Left cardiac atrium (tissue), 4 donors: ENCODE measurements at regions not wholly inside any gene's neighbourhood (a gene's known extent, or its start where the extent isn't known, plus 50 kb on each side); places are given as distances from the start of the nearest gene placed in this dataset.

Source experiments
- ATAC-seq, 2 donors: fragments of 200-7000 bp; cut with Tn5 transposase; one replicate each; pipeline ENCODE4 v1.9.1; 2020; ENCODE audit warnings: mild to moderate bottlenecking in 2 of 2, moderate library complexity in 2 of 2
- DNase-seq: peaks from one replicate; pipeline ENCODE4 v3.0.0-alpha.2; 2020
- intact Hi-C, 2 donors: fragments of 100-400 bp; cut with DNase I; formaldehyde crosslinking; loops; one replicate each; pipeline versions ENCODE4 v1.14.1 to v1.15.1; 2022 to 2023
- donor health status: DM: no; HTN: yes; CAD: no.
- donor health status: DM: no; HTN: yes; CAD: no; lungs with severe emphysema.
- donor health status: DM: yes; HTN: yes; CAD: no.
- donor health status: Dilated cardiomyopathy.

DNA sequence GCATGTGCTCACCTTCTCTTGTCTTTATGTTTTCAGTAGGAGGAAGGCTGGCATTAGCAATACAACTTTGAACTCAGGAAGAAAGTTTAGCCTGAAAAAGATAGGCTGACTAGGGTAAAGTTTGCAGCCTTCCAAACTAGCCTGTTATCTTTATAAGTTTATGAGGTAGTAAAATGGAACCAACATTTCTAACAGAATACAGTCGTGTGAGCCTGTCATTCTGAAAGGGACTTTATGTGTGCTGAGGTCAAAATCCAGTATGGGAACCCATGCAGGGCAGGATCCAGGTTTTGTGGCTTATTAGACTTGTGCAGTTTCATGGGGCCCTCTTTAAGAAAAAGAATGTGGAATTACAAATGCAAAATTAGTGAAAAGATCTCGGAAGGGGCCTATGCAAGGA, 201.0 kb upstream of the PRPS1L1 start:
- intact Hi-C loops: loop anchor here in 1 of 2 donors (5.0 kb wide), 1 partner anchor 66 kb away; no protein-coding TSS in a partner anchor
- no peak for ATAC-seq
- DNase-seq: no peak

DNA sequence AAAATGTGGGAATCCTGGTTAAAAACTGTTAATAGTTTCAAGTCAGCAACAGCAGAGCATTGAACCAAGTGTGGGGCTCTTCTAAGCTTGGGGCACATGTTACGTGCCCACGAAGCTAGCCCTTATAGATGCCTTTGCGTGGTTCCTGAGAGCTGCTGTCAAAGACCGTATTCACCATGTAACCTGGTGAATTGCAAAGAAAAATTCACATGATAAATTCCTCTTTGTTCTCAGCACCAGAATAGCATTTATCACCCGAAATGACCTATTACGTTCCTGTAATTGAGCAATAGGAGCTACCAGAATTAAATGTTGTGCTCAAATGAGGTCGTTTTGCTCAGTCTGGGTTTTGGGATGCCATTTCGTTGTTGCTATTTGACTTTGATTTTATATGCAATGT, 202.6 kb upstream of the PRPS1L1 start:
- no peak for ATAC-seq
- intact Hi-C loops: no loop called here

DNA sequence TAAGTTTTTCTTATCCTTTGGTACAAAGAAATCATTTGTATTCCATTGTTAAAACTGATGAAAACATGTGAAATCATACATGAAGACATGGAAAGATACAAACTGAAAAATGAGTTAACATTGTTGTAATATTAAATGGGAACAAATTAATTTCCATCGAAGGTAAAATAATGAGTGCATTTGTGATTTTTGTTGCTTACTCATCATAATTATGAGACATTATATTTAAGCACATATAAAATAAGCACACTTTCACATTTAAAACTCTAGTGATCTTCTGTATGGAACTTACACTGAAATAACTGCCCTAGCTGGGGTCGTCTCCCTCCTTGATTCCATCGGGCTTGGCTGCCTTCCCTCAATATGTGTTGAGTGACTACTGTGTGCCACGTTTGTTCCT, 204.2 kb upstream of the PRPS1L1 start:
- DNase-seq: no peak
- no peak for ATAC-seq
- intact Hi-C loops: no loop called here

More for the DNA sequence above, 202.6 kb upstream of the PRPS1L1 start:
- DNase-seq: no peak

DNA sequence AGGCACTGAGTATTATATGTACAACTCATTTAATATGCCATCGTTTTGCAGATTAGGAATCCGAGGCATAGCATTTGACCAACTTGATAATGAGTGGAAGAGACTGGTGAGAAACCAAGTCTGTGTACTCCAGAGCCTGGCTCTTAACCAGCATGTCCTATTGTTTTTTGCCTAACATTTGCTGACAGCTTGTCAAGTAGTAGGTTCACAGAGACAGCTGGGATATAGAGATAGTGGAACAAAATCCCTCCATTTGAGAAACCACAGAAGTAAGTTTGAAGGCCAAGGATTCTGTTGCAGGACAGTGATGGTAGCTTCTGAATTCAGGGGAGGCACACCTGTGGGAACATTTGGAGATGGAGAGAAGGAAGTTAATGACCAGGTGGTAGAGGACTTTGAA, 206.9 kb upstream of the PRPS1L1 start:
- ATAC-seq (no peak), DNase-seq (no peak)
- intact Hi-C loops: no loop called here

DNA sequence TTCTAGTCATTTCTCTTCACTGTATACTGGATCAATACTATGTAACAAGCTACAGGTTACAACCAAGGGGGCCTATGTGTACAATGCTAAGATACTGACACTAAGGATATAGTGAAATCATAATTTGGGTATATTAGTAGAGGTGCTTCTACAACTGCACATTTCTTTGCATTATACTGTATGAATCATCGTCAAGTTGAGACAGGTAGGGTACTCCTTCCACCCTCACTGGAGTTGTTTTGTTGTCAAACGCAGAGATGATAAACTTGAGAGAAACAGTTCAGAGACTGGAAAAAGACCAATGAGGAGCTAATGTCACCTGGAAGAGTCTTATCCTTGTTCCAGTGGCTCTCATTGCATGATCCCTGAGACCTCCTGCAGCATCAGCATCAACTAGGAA, 208.2 kb upstream of the PRPS1L1 start:
- ATAC-seq: no peak
- intact Hi-C loops: no loop called here
- DNase-seq: no peak

DNA sequence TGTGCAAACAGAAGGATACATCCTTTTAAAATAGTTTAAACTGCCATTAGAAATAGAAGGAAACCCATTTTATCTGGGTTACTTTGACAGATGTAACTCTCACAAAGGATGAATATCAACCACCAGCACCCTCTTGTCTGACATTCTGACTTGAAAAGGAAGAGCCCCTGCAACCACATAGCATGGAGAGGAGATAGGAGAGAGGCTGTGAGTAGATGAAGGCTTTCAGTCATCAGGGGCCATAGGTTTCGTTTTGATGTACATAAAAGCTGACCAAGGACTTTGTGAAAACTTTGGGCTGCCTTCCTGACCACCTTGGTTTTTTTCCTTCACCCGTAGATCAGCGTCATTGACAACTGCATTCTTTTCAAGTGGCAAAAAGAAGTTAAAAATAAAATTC, 211.6 kb upstream of the PRPS1L1 start:
- intact Hi-C loops: no loop called here

DNA sequence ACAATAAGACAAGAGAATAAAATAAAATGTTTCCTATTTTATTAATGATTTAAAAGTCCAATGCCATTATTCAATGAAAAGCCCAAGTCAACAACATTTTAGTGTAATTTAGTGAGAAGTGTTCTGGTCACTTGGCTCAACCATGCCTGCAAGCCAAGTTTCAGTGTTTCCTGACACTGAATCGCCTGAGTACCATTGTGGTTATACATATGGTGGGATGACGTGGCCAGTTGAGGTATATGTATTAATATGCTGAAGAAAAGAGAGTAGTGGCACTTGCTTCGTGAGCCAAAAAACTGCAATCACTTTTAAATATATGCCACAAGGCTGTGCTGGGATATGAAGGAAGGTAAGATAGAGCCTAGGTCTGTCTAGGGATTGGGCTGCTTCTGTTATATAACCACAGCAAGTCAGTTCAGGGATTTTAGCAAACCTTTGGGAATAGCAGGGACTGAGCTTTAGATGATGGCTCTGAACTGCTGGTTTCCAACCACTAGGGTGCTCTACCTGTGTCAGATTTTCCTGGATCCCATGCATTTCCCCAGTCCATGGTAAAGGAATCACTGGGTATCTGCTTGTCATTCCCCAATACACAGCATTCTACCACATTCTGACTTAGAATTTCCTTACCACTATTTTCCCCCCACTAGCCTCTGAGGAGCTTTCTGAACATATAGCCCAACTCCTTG, 214.0 kb upstream of the PRPS1L1 start:
- no peak for ATAC-seq
- intact Hi-C loops: no loop called here
- no peak for DNase-seq

More for the DNA sequence above, 211.6 kb upstream of the PRPS1L1 start:
- no peak for DNase-seq
- ATAC-seq: no peak

DNA sequence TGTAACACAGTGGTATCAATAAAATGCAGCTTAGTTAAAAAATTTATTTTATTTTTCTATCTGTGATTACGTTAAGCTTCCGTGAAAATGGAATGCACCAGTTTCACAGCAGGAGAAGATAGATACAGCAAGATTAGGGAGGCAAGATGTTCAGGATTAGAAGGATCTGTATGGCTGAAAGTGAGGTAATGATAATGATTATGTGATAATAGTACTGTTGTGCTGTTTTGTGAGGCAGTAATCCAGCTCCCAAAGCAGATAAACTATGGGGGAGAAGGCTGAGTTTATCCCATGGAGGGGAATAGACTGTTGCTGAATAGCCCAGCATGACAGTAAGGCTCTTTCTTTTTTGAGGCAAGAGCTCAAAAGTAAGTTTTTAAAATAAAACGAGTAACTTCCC, 216.1 kb upstream of the PRPS1L1 start:
- ATAC-seq (no peak), DNase-seq (no peak)
- intact Hi-C loops: no loop called here

DNA sequence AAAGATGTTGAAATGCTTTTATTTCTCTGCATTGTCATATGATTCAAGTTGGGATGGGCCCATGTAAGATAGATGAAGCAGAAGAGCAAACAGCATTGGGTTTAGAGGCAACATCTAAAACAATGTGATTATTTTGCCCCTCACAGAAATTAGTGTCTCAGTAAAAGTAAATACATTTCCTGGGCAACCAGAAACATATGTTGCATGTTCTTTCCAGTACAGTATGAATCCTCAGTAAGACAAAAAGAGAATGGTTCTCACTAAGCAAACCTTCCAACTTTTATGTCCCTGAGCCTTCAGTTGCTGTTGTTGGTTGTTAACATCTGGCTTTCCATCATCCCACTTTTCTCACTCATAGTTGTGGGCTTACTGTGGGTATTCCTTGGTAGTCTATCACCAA, 222.5 kb upstream of the PRPS1L1 start:
- intact Hi-C loops: no loop called here
- no peak for DNase-seq
- no peak for ATAC-seq

DNA sequence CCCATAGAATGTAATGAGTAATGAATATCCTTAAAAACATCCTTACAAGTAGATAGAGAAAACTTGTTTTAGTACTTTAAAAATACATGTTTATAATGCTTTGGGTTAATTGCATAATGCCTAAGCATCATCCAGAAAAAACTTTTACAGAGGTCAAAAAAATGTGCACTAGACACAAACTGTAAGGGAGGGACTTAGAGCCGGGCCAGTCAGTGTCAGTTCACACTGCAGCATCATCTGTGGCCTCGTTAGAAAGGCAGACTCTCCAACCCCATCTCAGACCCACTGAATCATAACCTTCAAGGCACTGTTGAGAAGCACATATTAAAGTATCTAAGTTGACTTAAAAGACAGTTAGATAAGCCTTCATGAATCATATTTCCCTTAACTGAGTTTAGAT, 230.1 kb upstream of the PRPS1L1 start:
- peak; percentile 53 to 99 for ATAC-seq
- intact Hi-C loops: no loop called here
- DNase-seq: no peak

DNA sequence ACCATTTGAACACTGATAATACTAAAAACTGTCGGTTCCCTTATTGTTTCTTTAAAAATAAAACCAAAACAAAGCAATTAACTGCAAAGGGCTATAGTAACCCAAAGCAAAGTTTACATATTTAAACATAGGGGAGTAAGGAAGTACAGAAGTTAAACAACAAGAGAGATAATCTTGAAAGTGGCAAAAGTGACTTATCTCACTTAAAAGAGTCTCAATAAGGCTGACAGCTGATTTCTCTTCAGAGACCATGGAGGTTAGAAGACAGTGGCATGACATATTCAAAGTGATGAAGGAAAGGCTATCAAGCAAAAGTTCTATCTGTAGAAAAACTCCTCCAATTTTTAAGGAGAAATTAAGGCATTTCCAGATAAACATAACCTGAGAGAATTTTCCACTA, 233.5 kb upstream of the HDAC9 start:
- DNase-seq (no peak), ATAC-seq (no peak)
- intact Hi-C loops: no loop called here

DNA sequence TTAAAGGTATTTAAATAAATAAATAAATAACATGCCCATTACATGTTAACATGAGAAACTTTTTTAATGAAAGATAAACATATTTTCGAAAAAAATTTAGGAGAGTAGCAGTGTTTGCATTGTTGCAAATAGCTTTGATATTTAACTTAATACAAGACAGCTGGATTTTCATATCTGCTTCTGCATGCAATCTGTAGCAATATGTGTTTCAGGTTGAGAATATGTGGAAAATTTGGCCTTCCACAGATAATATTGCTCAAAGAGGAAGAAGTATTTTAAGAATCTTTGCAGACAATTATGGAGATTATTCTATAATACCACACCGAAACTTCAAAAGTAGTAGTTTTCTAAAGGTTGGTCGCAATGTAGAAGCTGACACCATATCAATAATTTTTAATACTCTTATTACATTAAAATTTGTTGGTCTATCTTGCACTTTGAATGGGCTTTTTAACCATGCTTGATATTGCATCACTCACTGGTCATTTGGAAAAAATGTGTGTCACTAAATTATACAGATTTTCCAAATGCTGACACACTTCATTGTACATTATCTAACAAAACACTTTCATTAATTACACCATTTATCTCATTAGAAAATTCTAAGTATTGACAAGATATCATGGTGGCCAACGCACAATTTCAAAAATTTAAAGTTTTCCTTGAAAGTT, 229.8 kb upstream of the HDAC9 start:
- no peak for DNase-seq
- intact Hi-C loops: no loop called here
- no peak for ATAC-seq

DNA sequence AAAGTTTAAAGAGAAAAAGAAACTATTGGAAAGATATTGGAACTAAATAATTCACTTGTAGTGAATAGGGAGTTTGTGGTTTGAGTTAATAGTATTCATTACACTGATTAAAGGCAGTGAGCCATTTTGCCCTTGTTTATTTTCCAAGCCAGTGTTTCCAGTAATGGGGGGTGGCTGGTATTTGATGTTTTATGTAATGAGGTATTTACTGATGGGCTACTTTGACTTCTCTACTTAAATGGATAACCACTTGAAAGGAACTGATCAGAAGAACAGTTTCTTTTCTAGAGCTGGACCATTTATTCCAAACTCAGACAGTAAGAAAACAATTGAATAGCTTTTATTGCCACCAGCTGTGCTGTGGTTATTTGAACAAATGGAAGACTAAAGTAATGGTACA, 227.0 kb upstream of the HDAC9 start:
- ATAC-seq (no peak), DNase-seq (no peak)
- intact Hi-C loops: no loop called here

DNA sequence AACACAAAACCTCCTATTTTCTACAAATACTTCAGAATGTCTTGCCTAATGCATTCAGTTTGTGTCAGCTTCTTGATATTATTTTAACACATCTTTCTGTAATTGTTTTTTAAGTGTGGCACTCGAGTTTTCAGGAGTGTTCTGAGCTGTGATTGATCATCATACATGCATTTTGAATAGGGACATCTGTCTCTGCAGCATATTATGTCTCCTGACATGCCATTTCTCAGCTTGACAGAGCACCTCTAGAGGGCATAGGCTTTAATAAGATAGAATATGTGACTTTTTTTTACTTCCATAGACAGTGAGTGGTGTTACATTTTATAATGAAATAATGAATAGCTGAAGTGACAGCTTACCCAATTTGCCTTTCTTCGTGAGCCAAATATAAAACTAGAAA, 219.2 kb upstream of the HDAC9 start:
- DNase-seq (no peak), ATAC-seq (no peak)
- intact Hi-C loops: no loop called here

DNA sequence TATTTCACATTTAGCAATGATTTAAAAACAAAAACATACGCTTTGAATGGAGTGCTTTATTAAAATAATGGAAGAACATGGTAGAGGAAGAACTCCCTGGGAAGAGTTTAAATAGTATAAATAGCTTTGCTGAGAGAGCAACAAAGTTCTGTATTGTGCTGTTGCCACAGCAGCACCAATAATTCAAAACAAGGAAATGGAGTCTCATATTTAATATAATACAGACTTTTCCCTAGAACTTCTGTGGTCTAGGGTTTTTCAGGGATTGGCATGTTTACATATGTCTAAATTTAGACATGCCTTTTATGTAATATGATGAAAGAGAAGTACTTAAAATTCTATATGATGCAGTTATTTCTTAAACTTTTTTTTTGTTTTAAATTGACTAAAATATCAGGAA, 217.2 kb upstream of the HDAC9 start:
- ATAC-seq: no peak
- intact Hi-C loops: no loop called here
- no peak for DNase-seq

DNA sequence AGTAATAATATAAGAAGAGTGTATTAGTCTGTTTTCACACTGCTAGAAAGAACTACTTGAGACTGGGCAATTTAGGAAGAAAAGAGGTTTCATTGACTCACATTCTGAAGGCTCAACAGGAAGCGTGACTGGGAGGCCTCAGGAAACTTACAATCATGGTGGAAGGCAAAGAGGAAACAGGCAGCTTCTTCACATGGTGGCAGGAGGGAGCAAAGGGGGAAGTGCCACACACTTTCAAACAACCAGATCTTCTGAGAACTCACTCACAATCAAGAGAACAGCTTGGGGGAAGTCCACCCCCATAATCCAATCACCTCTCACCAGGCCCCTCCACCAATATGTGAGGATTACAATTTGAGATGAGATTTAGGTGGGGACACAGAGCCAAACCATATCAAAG, 212.5 kb upstream of the HDAC9 start:
- ATAC-seq: no peak
- no peak for DNase-seq
- intact Hi-C loops: no loop called here

DNA sequence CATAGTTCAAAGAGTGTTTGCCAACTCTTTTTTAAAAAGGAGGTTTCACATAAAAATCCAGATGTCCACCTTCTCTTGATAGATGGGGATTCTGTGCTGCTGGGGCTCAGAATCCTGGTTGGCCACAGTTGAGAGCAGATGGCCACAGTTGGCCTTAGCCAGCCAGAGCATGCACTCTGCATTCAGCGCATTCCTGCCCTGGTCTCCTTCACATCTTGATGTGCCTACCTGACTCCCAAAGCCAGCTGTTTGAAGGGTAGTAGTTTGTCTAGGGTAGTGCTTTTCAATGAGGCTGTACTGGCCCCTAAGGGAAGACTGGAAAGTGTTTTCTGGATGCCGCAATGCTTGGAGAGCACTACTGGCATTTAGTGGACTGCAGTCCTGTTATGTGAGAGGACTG, 208.1 kb upstream of the HDAC9 start:
- DNase-seq (no peak), ATAC-seq (no peak)
- intact Hi-C loops: no loop called here

DNA sequence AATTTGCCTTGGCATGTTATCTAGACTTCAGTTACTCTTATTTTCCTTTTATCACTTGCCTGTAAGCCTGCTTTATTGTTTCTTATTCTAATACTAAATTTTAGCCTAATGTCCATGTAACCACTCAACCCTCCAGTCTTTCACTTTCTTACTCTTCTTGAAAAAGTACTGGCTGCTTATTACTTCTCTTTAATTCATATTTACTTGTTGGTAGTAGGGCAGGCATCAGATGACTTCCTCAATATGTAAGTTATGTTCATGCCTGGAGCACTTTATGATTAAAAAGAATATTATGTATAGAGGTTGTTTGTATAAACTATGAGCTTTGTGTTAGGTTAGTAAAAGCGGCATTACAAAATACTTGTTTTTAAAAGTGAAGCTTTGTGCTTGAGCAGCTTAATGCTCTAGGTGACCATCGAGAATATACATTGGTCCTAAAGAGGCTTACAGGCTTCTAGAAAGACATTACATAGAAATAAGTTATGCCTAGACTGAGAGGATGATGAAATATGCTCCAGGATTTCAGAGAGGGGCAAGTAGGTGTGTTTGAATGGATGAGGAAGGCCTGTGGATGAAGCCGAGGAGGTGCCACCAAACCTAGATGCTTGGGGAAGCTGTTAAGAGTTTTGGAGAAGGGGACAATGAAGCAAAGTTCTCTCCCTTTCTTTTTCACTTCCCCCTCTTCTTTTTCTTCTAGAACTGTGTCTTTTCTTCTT, 207.1 kb upstream of the HDAC9 start:
- ATAC-seq: no peak
- intact Hi-C loops: no loop called here
- DNase-seq: no peak

DNA sequence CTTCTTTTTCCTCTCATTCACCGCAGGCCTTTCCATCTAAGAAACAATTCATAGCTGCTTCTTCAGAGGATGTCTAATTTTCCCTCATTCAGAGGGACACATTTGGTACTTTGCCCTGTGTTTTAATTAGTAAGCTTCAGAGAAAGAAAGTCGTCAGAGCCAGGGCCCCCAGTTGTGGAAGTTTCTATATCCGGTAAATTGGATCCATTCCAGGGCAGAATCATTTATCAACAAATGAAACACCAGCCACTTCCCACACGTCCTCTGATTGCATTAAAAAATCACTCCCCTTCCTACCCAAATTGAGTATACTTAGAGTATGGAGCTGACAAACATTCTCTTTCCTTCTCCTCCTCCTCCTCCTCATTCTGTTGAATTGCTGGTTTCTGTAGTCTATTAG, 205.8 kb upstream of the HDAC9 start:
- ATAC-seq (peak; percentile 14 to 34), DNase-seq (no peak)
- intact Hi-C loops: loop anchor here in 1 of 2 donors (10.0 kb wide), 1 partner anchor 75 kb away; no protein-coding TSS in a partner anchor

DNA sequence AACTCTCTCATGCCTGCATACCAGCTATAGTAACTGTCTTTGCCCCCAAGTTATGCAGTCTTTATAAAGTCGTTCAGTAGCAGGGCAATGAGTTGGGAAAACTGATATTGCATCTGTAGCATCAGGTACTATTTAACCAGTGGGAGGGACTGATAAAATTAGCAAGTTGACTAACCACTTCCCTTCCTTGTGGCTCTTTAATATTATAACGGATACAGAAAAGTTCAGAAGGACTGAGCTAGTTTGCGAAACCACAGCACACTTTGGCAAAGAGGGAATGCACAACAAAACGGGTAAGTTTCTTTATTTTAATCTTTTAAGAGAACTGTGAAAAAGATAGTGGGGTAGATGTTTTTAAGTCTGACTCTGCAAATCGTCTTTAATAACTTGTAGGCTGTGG, 205.3 kb upstream of the HDAC9 start:
- intact Hi-C loops: loop anchor here in 1 of 2 donors (10.0 kb wide), 1 partner anchor 75 kb away; no protein-coding TSS in a partner anchor
- ATAC-seq (peak; percentile 17 to 42), DNase-seq (no peak)
